Adrenal gland (tissue), 9 donors: ENCODE measurements at regions not wholly inside any gene's neighbourhood (a gene's known extent, or its start where the extent isn't known, plus 50 kb on each side); places are given as distances from the start of the nearest gene placed in this dataset.

Source experiments
- DNase-seq, 7 donors: peaks; one replicate each; pipeline ENCODE4 v3.0.0-alpha.2; 2019 to 2020
- H3K27ac ChIP-seq, 5 donors: fragments of 200-600 bp; sonication (generic) in 4 of 5; 1 replicate in 3 of 5; 2 replicates in 2 of 5; pipeline versions ENCODE4 v1.5.1 to v1.8.0; 2016 to 2020; ENCODE audit warnings: mild to moderate bottlenecking in 1 of 5
- H3K27me3 ChIP-seq: fragments of 200-600 bp; 2 replicates; pipeline ENCODE4 v1.8.0; 2021
- H3K36me3 ChIP-seq, 2 donors: fragments of 200-600 bp; replicated peaks in 1 of 2; 1 replicate in 1 of 2; 2 replicates in 1 of 2; pipeline versions ENCODE4 v1.5.1 to v1.8.0; 2018 to 2022
- H3K4me1 ChIP-seq, 2 donors: fragments of 200-600 bp; replicated peaks in 1 of 2; 1 replicate in 1 of 2; 2 replicates in 1 of 2; pipeline versions ENCODE4 v1.5.1 to v1.8.0; 2018 to 2021
- H3K4me3 ChIP-seq, 4 donors: fragments of 200-600 bp; sonication (generic) in 3 of 4; one replicate each; pipeline ENCODE4 v1.5.1; 2016 to 2018
- H3K9me3 ChIP-seq, 3 donors: fragments of 200-600 bp; sonication (generic) in 1 of 3; replicated peaks in 1 of 3; 1 replicate in 2 of 3; 2 replicates in 1 of 3; pipeline versions ENCODE4 v1.5.1 to v1.8.0; 2016 to 2021
- POLR2A ChIP-seq, 2 donors: fragments of 450-650 bp; IDR thresholded peaks; one replicate each; pipeline ENCODE4 v1.6.1; 2017; ENCODE audit warnings: antibody characterized with exemption in 2 of 2, mild to moderate bottlenecking in 2 of 2, moderate library complexity in 1 of 2
- WGBS, 4 donors: extraction: QIAGEN DNeasy Blood & Tissue Kit in 2 of 4; methylation state at CpG; one replicate each; pipeline versions ENCODE4 v1.1.5 to v1.1.7; 2013 to 2017; 5-methylcytosine and 5-hydroxymethylcytosine counted together
- intact Hi-C, 2 donors: fragments of 100-400 bp; cut with DNase I; formaldehyde crosslinking; loops; one replicate each; pipeline versions ENCODE4 v1.14.1 to v1.15.0; 2022 to 2023
- TF ChIP-seq, protein P1 (sequence below), 6 experiments: fragments of 450-650 bp in 4 of 6; fragments of 200-600 bp in 2 of 6; sonication (generic) in 1 of 6; IDR thresholded peaks; 1 replicate in 5 of 6; 2 replicates in 1 of 6; pipeline versions ENCODE4 v1.5.1 to v1.8.0; 2016 to 2021; ENCODE audit warnings: antibody characterized with exemption in 6 of 6, mild to moderate bottlenecking in 2 of 6, moderate library complexity in 1 of 6
- donor health status: healthy with polysubstance abuse.
- donor health status: Bipolar disorder and iron deficiency.
- donor health status: DM: yes; HTN: yes; CAD: no.
- donor health status: DM: no; HTN: no; CAD: no.
- donor health status: DM: no; HTN: no; CAD: no.

DNA sequence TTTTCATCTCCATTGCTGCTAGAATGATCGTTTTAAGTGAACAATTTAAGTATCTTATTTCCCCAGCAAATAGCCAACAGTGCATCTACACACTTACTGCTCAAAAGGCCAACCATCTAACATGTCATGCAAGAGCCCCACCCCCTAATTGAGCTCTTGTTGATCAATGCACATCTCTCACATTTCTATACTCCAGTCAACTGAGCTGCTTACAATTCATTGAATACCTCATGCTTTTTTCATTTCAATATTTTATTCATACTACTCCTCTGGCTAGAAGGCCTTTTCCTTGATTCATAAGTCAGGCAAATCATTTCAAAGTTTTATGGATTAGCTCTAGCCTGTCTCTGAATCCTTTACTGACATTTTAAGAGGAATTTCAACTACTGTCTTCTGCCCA lies 79.0 kb upstream of the WDR17 start:
- H3K9me3 ChIP-seq = no peaks in the 10 kb centered on the region
- intact Hi-C loops = no loop called here
- no peak for DNase-seq
- H3K4me1 ChIP-seq = no peaks in the 10 kb centered on the region
- no peak for TF ChIP-seq POLR2A (IDR thresholded peaks at IDR 0.05)
- TF ChIP-seq, protein P1, sequence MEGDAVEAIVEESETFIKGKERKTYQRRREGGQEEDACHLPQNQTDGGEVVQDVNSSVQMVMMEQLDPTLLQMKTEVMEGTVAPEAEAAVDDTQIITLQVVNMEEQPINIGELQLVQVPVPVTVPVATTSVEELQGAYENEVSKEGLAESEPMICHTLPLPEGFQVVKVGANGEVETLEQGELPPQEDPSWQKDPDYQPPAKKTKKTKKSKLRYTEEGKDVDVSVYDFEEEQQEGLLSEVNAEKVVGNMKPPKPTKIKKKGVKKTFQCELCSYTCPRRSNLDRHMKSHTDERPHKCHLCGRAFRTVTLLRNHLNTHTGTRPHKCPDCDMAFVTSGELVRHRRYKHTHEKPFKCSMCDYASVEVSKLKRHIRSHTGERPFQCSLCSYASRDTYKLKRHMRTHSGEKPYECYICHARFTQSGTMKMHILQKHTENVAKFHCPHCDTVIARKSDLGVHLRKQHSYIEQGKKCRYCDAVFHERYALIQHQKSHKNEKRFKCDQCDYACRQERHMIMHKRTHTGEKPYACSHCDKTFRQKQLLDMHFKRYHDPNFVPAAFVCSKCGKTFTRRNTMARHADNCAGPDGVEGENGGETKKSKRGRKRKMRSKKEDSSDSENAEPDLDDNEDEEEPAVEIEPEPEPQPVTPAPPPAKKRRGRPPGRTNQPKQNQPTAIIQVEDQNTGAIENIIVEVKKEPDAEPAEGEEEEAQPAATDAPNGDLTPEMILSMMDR (IDR thresholded peaks at IDR 0.05) = no peak
- no peaks in the 10 kb centered on the region for H3K27me3 ChIP-seq
- H3K4me3 ChIP-seq = no peak overlapping the region
- WGBS, 4 donors = 59 to 77% (median 71%) methylated on average over 1 of the region's 1 CpG
- H3K27ac ChIP-seq = no peak overlapping the region
- H3K36me3 ChIP-seq = no peaks in the 10 kb centered on the region

DNA sequence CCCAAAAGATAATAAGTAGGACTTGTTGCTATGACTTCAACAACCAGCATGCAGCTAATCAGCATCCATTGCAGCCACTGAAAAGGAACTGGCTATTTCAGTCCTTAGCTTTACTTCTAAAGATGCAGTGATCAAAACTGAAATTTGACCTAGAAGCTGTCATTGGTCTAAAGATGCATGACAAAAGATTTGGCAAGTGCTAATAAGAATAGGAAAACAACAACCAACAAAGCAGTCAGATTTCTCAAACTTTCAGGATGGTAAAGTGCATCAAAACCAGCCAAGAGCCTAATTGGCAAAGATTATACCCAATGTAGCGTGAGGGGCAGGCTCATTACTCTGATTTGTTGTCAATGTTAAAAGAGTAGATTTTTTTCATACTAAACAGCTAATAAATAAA lies 77.1 kb upstream of the WDR17 start:
- H3K4me1 ChIP-seq = no peaks in the 10 kb centered on the region
- TF ChIP-seq POLR2A (IDR thresholded peaks at IDR 0.05) = no peak
- TF ChIP-seq, protein P1 (IDR thresholded peaks at IDR 0.05) = no peak
- H3K36me3 ChIP-seq = no peaks in the 10 kb centered on the region
- no peak for DNase-seq
- H3K4me3 ChIP-seq = no peak overlapping the region
- 67 to 82% (median 73%) methylated on average over 1 of the region's 1 CpG for WGBS, 4 donors
- intact Hi-C loops = no loop called here
- no peak overlapping the region for H3K27ac ChIP-seq
- H3K9me3 ChIP-seq = no peaks in the 10 kb centered on the region
- H3K27me3 ChIP-seq = no peaks in the 10 kb centered on the region

DNA sequence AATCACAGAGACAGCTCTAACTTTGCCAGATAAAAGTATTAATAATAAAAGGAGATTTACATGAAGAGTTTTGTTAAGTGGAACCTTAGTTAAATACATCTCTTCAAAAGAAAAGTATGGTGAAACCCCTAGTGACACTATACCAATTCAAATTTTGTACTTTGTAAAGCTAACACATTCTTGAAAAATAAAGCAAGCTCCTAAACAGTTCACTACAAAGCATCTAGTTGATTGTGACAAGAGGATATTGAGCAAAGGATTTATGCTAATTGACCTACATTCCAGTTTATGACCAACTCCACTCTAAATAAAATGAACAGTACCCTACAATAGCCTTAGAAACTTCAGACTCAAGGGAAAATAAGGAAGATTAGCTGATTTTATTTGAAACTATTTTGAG lies 69.4 kb upstream of the WDR17 start:
- H3K27ac ChIP-seq = no peak overlapping the region
- peaks cover 6% of the 10 kb centered on the region for H3K27me3 ChIP-seq
- H3K4me1 ChIP-seq = no peaks in the 10 kb centered on the region
- intact Hi-C loops = no loop called here
- H3K9me3 ChIP-seq = no peaks in the 10 kb centered on the region
- H3K36me3 ChIP-seq = no peaks in the 10 kb centered on the region
- H3K4me3 ChIP-seq = no peak overlapping the region
- TF ChIP-seq, protein P1 (IDR thresholded peaks at IDR 0.05) = no peak
- TF ChIP-seq POLR2A (IDR thresholded peaks at IDR 0.05) = no peak
- no peak for DNase-seq

- Histone ChIP-seq H3K9me3 (no peaks in the 10 kb centered on the region), H3K4me3 (no peak overlapping the region), H3K36me3 (no peaks in the 10 kb centered on the region), H3K27me3 (peaks cover 13% of the 10 kb centered on the region), H3K27ac (no peak overlapping the region), H3K4me1 (peaks cover 0 to 6% of the 10 kb centered on the region in 2 donors)
- intact Hi-C loops = no loop called here
- DNase-seq = no peak
- 62 to 71% (median 67%) methylated on average over 2 of the region's 2 CpGs for WGBS, 4 donors
- no peak for TF ChIP-seq POLR2A (IDR thresholded peaks at IDR 0.05)
- TF ChIP-seq, protein P1 (IDR thresholded peaks at IDR 0.05) = no peak
These were observed 68.3 kb upstream of the WDR17 start for GRCh38 chr4:175997291-175997690.
